H1 (cell line): ENCODE measurements at regions not wholly inside any gene's neighbourhood (a gene's known extent, or its start where the extent isn't known, plus 50 kb on each side); places are given as distances from the start of the nearest gene placed in this dataset.

ENCODE experiments used
- CEBPB ChIP-seq: IDR thresholded peaks from 2 replicates; pipeline ENCODE4 v1.6.1; 2012; ENCODE audit warnings: low read depth, low read length
- POLR2AphosphoS5 ChIP-seq: IDR thresholded peaks from 2 replicates; pipeline ENCODE4 v1.6.1; 2011; ENCODE audit warnings: low read depth, low read length
- SP1 ChIP-seq: IDR thresholded peaks from 2 replicates; pipeline ENCODE4 v1.6.1; 2011; ENCODE audit warnings: low read depth, low read length
- SP2 ChIP-seq: IDR thresholded peaks from 2 replicates; pipeline ENCODE4 v1.6.1; 2012; ENCODE audit warnings: mild to moderate bottlenecking, low read length, inconsistent platforms
- TF ChIP-seq, protein P1 (sequence below), 3 experiments: IDR thresholded peaks; 1 replicate in 2 of 3; 2 replicates in 1 of 3; pipeline versions ENCODE4 v1.5.1 to v1.6.1; 2011; ENCODE audit warnings: low read length in 3 of 3, mild to moderate bottlenecking in 3 of 3, inconsistent platforms in 2 of 3, low read depth in 1 of 3, moderate library complexity in 1 of 3; ENCODE audit not compliant: insufficient read depth in 1 of 3; ENCODE audit errors: control extremely low read depth in 1 of 3

DNA sequence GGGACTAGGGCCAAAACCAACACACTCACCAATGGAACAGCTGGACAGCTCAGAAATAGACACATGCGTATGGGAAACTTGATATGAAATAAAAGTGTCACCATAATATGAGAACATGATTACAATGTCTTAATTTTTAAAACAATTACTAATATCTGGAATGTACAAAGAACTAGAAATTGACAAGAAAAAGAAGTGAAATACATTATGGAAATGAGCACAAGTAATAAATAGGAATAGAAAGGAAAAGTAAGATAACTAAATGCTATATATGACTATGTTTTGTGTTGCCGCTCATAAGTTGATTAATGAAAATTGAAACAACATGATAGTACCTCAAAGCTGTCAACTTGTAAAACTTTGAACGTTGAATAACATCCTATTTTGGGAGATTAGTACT lies 801.1 kb downstream of the SLITRK5 start:
- TF ChIP-seq POLR2AphosphoS5 (no peak), SP1 (no peak), SP2 (no peak), CEBPB (no peak)
- TF ChIP-seq, protein P1, sequence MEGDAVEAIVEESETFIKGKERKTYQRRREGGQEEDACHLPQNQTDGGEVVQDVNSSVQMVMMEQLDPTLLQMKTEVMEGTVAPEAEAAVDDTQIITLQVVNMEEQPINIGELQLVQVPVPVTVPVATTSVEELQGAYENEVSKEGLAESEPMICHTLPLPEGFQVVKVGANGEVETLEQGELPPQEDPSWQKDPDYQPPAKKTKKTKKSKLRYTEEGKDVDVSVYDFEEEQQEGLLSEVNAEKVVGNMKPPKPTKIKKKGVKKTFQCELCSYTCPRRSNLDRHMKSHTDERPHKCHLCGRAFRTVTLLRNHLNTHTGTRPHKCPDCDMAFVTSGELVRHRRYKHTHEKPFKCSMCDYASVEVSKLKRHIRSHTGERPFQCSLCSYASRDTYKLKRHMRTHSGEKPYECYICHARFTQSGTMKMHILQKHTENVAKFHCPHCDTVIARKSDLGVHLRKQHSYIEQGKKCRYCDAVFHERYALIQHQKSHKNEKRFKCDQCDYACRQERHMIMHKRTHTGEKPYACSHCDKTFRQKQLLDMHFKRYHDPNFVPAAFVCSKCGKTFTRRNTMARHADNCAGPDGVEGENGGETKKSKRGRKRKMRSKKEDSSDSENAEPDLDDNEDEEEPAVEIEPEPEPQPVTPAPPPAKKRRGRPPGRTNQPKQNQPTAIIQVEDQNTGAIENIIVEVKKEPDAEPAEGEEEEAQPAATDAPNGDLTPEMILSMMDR (IDR thresholded peaks at IDR 0.05; ENCODE audit: control extremely low read depth in 1 of 3, insufficient read depth in 1 of 3, low read depth in 1 of 3, low read length in 3 of 3): no peak
